ENCODE measurements at regions not wholly inside any gene's neighbourhood (a gene's known extent, or its start where the extent isn't known, plus 50 kb on each side); places are given as distances from the start of the nearest gene placed in this dataset.

- TF ChIP-seq ZNF462 (CRISPR knock-in tag; IDR thresholded peaks at IDR 0.05): no peak
- no peak for TF ChIP-seq POLR2AphosphoS5 (IDR thresholded peaks at IDR 0.05; ENCODE audit: low read depth)
Observed at GRCh38 chr14:39628087-39628486, 195.9 kb upstream of the FBXO33 start (continued).

GRCh38 chr14:39626589-39627576 is 194.7 kb upstream of the FBXO33 start:
- Histone ChIP-seq H3K27me3 (ENCODE audit: insufficient read depth) (no peaks in the 10 kb centered on the region), H2AFZ (no peak overlapping the region), H3K27ac (ENCODE audit: low read depth) (no peak overlapping the region), H3K36me3 (ENCODE audit: insufficient read depth) (no peaks in the 10 kb centered on the region), H3K4me2 (no peak overlapping the region), H3K4me3 (no peak overlapping the region), H3F3A (replicated peaks; ENCODE audit: low read depth) (no peaks in the 10 kb centered on the region), H3K9me2 (ENCODE audit: insufficient read depth) (no peaks in the 10 kb centered on the region), H3K4me1 (ENCODE audit: insufficient read depth) (no peaks in the 10 kb centered on the region), H3K79me2 (replicated peaks; ENCODE audit: insufficient read depth) (no peaks in the 10 kb centered on the region), H4K20me1 (replicated peaks; ENCODE audit: insufficient read depth) (no peaks in the 10 kb centered on the region)
- H3K27me3 Mint-ChIP-seq (ENCODE audit: insufficient read depth, low read depth, poor library complexity): no peaks in the 10 kb centered on the region
- no peak overlapping the region for H3K4me3 Mint-ChIP-seq
- no peaks in the 10 kb centered on the region for H3K4me1 Mint-ChIP-seq
- no peaks in the 10 kb centered on the region; the same call in 2 of the 3 replicates for H3K36me3 Mint-ChIP-seq (ENCODE audit: low read depth)
- H3K9me3 Mint-ChIP-seq: peaks cover 6% of the 10 kb centered on the region; the same call in 2 of the 3 replicates
- TF ChIP-seq POLR2AphosphoS5 (IDR thresholded peaks at IDR 0.05; ENCODE audit: low read depth): no peak
- TF ChIP-seq EZH2phosphoT487 (IDR thresholded peaks at IDR 0.05; ENCODE audit: unreplicated experiment): no peak
- TF ChIP-seq STAT1 (IDR thresholded peaks at IDR 0.05; ENCODE audit: unreplicated experiment): no peak
- TF ChIP-seq ETS1 (IDR thresholded peaks at IDR 0.05): no peak
- no peak for TF ChIP-seq EZH2 (IDR thresholded peaks at IDR 0.05; ENCODE audit: low read depth, unreplicated experiment)
- ATAC-seq: no peak
- no peak for DNase-seq (ENCODE audit: low spot score)
- no peak overlapping the region for H3K27ac Mint-ChIP-seq

All from GM23338 (cell line).